Erythroblast (primary cell): ENCODE measurements at regions not wholly inside any gene's neighbourhood (a gene's known extent, or its start where the extent isn't known, plus 50 kb on each side); places are given as distances from the start of the nearest gene placed in this dataset.

Experiments used
- GATA1 ChIP-seq: IDR thresholded peaks from 2 replicates; pipeline ENCODE4 v1.6.1; 2011; ENCODE audit warnings: low read depth, mild to moderate bottlenecking, control low read depth, low read length, moderate library complexity
- POLR2A ChIP-seq: IDR thresholded peaks from 2 replicates; pipeline ENCODE4 v1.6.1; 2011; ENCODE audit warnings: mild to moderate bottlenecking, low read length

GRCh38 chr12:19915392-19916195, 452.7 kb upstream of the PDE3A start:
- TF ChIP-seq POLR2A, result no peak
- no peak for TF ChIP-seq GATA1
